ENCODE measurements at regions not wholly inside any gene's neighbourhood (a gene's known extent, or its start where the extent isn't known, plus 50 kb on each side); places are given as distances from the start of the nearest gene placed in this dataset.

DNA sequence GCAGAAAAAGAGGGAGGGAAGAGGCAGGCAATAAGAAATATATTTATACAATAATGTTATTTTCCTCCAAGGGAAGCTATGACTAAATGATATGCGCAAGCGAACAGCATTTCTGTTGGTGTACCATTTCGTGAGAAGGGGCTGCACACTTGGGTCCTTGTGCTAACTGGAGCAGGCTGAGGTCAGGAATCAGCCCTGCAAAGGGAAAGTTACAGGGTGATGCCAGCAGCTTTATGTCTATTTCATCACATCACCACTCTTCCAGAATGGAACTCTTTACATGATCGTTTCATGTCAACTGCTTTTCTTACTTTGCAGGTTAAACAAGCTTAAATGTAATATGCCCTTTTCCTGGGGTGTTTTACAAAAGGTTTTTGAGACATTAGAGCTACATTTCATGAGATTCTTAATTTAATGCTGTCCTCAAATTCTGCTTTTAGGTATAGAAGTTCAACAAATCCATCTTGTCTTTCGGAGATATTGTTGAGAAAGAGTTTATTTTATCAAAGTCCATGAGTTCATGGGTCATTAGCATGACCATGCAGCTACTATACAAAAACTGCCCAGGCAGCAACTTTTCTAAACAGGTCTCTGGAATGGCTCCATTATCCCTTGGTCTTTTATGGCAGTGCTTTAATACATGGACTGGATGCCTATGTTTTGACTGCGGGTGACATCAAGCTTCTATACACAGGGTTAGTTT lies 443.8 kb downstream of the TENT5A start:
- no peak for TF ChIP-seq POLR2AphosphoS5 (IDR thresholded peaks at IDR 0.05; ENCODE audit: low read depth, low read length)
- TF ChIP-seq POLR2A (IDR thresholded peaks at IDR 0.05; ENCODE audit: low read depth, low read length) = no peak
